Skin epidermis (tissue), 12 donors: ENCODE measurements at regions not wholly inside any gene's neighbourhood (a gene's known extent, or its start where the extent isn't known, plus 50 kb on each side); places are given as distances from the start of the nearest gene placed in this dataset.

Experiments
- H3K27ac ChIP-seq, 21 experiments: fragments of 200-600 bp; sonication (generic) in 11 of 21; one replicate each; pipeline ENCODE4 v1.5.0; 2020; ENCODE audit warnings: mild to moderate bottlenecking in 3 of 21, inconsistent platforms in 2 of 21, moderate library complexity in 2 of 21
- H3K4me3 ChIP-seq, 7 experiments: fragments of 200-600 bp; sonication (generic) in 2 of 7; one replicate each; pipeline ENCODE4 v1.5.0; 2020; ENCODE audit warnings: inconsistent platforms in 2 of 7, mild to moderate bottlenecking in 2 of 7, moderate library complexity in 1 of 7

GRCh38 chr12:45621703-45622102, 107.8 kb upstream of the ARID2 start:
- Histone ChIP-seq H3K27ac (no peak overlapping the region), H3K4me3 (no peak overlapping the region)

GRCh38 chr12:45622210-45622937, 107.1 kb upstream of the ARID2 start:
- Histone ChIP-seq H3K27ac (no peak overlapping the region), H3K4me3 (no peak overlapping the region)

- H3K27ac ChIP-seq = no peak overlapping the region
- H3K4me3 ChIP-seq = no peak overlapping the region
Observed at GRCh38 chr12:45623221-45623620, 106.3 kb upstream of the ARID2 start.

GRCh38 chr12:45623940-45624339, 105.6 kb upstream of the ARID2 start:
- Histone ChIP-seq H3K27ac (no peak overlapping the region), H3K4me3 (no peak overlapping the region)

GRCh38 chr12:45626965-45627364, 102.5 kb upstream of the ARID2 start:
- no peak overlapping the region for H3K27ac ChIP-seq
- no peak overlapping the region for H3K4me3 ChIP-seq

GRCh38 chr12:45627407-45628069, 102.0 kb upstream of the ARID2 start:
- H3K4me3 ChIP-seq = no peak overlapping the region
- no peak overlapping the region for H3K27ac ChIP-seq

GRCh38 chr12:45629292-45629691, 100.2 kb upstream of the ARID2 start:
- no peak overlapping the region for H3K27ac ChIP-seq
- H3K4me3 ChIP-seq = no peak overlapping the region

GRCh38 chr12:45633733-45634132, 95.8 kb upstream of the ARID2 start:
- no peak overlapping the region for H3K27ac ChIP-seq

GRCh38 chr12:45634273-45634917, 95.1 kb upstream of the ARID2 start:
- H3K27ac ChIP-seq = no peak overlapping the region
- no peak overlapping the region for H3K4me3 ChIP-seq

More at GRCh38 chr12:45633733-45634132, 95.8 kb upstream of the ARID2 start:
- no peak overlapping the region for H3K4me3 ChIP-seq

GRCh38 chr12:45637242-45637641, 92.3 kb upstream of the ARID2 start:
- no peak overlapping the region for H3K27ac ChIP-seq

GRCh38 chr12:45637706-45638105, 91.8 kb upstream of the ARID2 start:
- Histone ChIP-seq H3K4me3 (no peak overlapping the region), H3K27ac (no peak overlapping the region)

More at GRCh38 chr12:45637242-45637641, 92.3 kb upstream of the ARID2 start:
- H3K4me3 ChIP-seq = no peak overlapping the region

GRCh38 chr12:45638386-45638785, 91.1 kb upstream of the ARID2 start:
- Histone ChIP-seq H3K27ac (no peak overlapping the region), H3K4me3 (no peak overlapping the region)

GRCh38 chr12:45644541-45644940, 85.0 kb upstream of the ARID2 start:
- no peak overlapping the region for H3K27ac ChIP-seq

GRCh38 chr12:45646851-45647581, 82.5 kb upstream of the ARID2 start:
- H3K27ac ChIP-seq = no peak overlapping the region
- H3K4me3 ChIP-seq = no peak overlapping the region

More at GRCh38 chr12:45644541-45644940, 85.0 kb upstream of the ARID2 start:
- no peak overlapping the region for H3K4me3 ChIP-seq

- Histone ChIP-seq H3K27ac (no peak overlapping the region), H3K4me3 (no peak overlapping the region)
Observed at GRCh38 chr12:45648070-45648469, 81.4 kb upstream of the ARID2 start.

GRCh38 chr12:45651029-45651428, 78.5 kb upstream of the ARID2 start:
- Histone ChIP-seq H3K27ac (no peak overlapping the region), H3K4me3 (no peak overlapping the region)

- no peak overlapping the region for H3K27ac ChIP-seq
- H3K4me3 ChIP-seq = no peak overlapping the region
Observed at GRCh38 chr12:45654002-45654665, 75.4 kb upstream of the ARID2 start.

GRCh38 chr12:45655186-45655585, 74.3 kb upstream of the ARID2 start:
- H3K4me3 ChIP-seq = no peak overlapping the region
- H3K27ac ChIP-seq = no peak overlapping the region

- no peak overlapping the region for H3K4me3 ChIP-seq
- no peak overlapping the region for H3K27ac ChIP-seq
Observed at GRCh38 chr12:45655743-45656142, 73.8 kb upstream of the ARID2 start.

GRCh38 chr12:45658020-45658419, 71.5 kb upstream of the ARID2 start:
- H3K4me3 ChIP-seq = no peak overlapping the region

More at GRCh38 chr12:45658020-45658419, 71.5 kb upstream of the ARID2 start:
- no peak overlapping the region for H3K27ac ChIP-seq
